DMS53 treated with DMSO at 0.1 percent for 48 hours (cell line): ENCODE measurements at regions not wholly inside any gene's neighbourhood (a gene's known extent, or its start where the extent isn't known, plus 50 kb on each side); places are given as distances from the start of the nearest gene placed in this dataset.

Source experiments
- DNase-seq: peaks from one replicate; lab custom pipeline; 2025; ENCODE audit not compliant: unreplicated experiment; lab: John Stamatoyannopoulos, UW

- no peak for DNase-seq
Measured at GRCh38 chr19:31164791-31165251, 184.4 kb downstream of the TSHZ3 start.

GRCh38 chr19:31160336-31160926 lies 188.8 kb downstream of the TSHZ3 start:
- DNase-seq, result no peak

GRCh38 chr19:31154021-31154420 lies 195.2 kb downstream of the TSHZ3 start:
- DNase-seq, result no peak

- DNase-seq, result no peak
Measured at GRCh38 chr19:31152906-31153305, 196.3 kb downstream of the TSHZ3 start.

GRCh38 chr19:31149441-31149941 lies 199.7 kb downstream of the TSHZ3 start:
- DNase-seq, result no peak

- no peak for DNase-seq
Measured at GRCh38 chr19:31148671-31149070, 200.6 kb downstream of the TSHZ3 start.

GRCh38 chr19:31147234-31147633 lies 202.0 kb downstream of the TSHZ3 start:
- no peak for DNase-seq

- DNase-seq, result no peak
Measured at GRCh38 chr19:31146546-31147183, 202.6 kb downstream of the TSHZ3 start.

- no peak for DNase-seq
Measured at GRCh38 chr19:31146015-31146414, 203.2 kb downstream of the TSHZ3 start.

- no peak for DNase-seq
Measured at GRCh38 chr19:31145007-31145406, 204.2 kb downstream of the TSHZ3 start.

- DNase-seq, result no peak
Measured at GRCh38 chr19:31144075-31144870, 205.0 kb downstream of the TSHZ3 start.

- DNase-seq, result no peak
Measured at GRCh38 chr19:31141301-31141700, 207.9 kb downstream of the TSHZ3 start.

GRCh38 chr19:31140717-31141116 lies 208.5 kb downstream of the TSHZ3 start:
- DNase-seq, result no peak

- no peak for DNase-seq
Measured at GRCh38 chr19:31139871-31140505, 209.2 kb downstream of the TSHZ3 start.

GRCh38 chr19:31138077-31138476 lies 211.2 kb downstream of the TSHZ3 start:
- DNase-seq, result no peak

- no peak for DNase-seq
Measured at GRCh38 chr19:31135841-31136240, 213.4 kb downstream of the TSHZ3 start.

- DNase-seq, result no peak
Measured at GRCh38 chr19:31132753-31133110, 216.5 kb downstream of the TSHZ3 start.

GRCh38 chr19:31128291-31128690 lies 220.9 kb downstream of the TSHZ3 start:
- no peak for DNase-seq

- no peak for DNase-seq
Measured at GRCh38 chr19:31127134-31127967, 221.9 kb downstream of the TSHZ3 start.

- no peak for DNase-seq
Measured at GRCh38 chr19:31126236-31126635, 223.0 kb downstream of the TSHZ3 start.

- DNase-seq, result no peak
Measured at GRCh38 chr19:31125071-31125470, 224.2 kb downstream of the TSHZ3 start.
